Gastrocnemius medialis (tissue), 4 donors: ENCODE measurements at regions not wholly inside any gene's neighbourhood (a gene's known extent, or its start where the extent isn't known, plus 50 kb on each side); places are given as distances from the start of the nearest gene placed in this dataset.

Experiments
- CTCF ChIP-seq, 5 experiments: fragments of 450-650 bp in 3 of 5; fragments of 200-600 bp in 2 of 5; sonication (generic) in 2 of 5; IDR thresholded peaks in 4 of 5; conservative IDR thresholded peaks in 1 of 5; 1 replicate in 4 of 5; 2 replicates in 1 of 5; pipeline ENCODE4 v1.5.1; 2016 to 2019; ENCODE audit warnings: antibody characterized with exemption in 5 of 5, mild to moderate bottlenecking in 3 of 5, moderate library complexity in 3 of 5
- POLR2A ChIP-seq, 2 donors: fragments of 450-650 bp; IDR thresholded peaks; one replicate each; pipeline ENCODE4 v1.6.1; 2017; ENCODE audit warnings: antibody characterized with exemption in 2 of 2, mild to moderate bottlenecking in 2 of 2, moderate library complexity in 2 of 2

- TF ChIP-seq CTCF (IDR thresholded peaks at IDR 0.05 in 4 of 5, conservative IDR thresholded peaks at IDR 0.05 in 1 of 5): no peak
- no peak for TF ChIP-seq POLR2A (IDR thresholded peaks at IDR 0.05)
Measured at GRCh38 chr6:4644996-4645395, 131.2 kb upstream of the CDYL start.
